Thyroid gland (tissue), 4 donors: ENCODE measurements at regions not wholly inside any gene's neighbourhood (a gene's known extent, or its start where the extent isn't known, plus 50 kb on each side); places are given as distances from the start of the nearest gene placed in this dataset.

Source experiments
- POLR2A ChIP-seq, 2 donors: fragments of 450-650 bp; IDR thresholded peaks; one replicate each; pipeline ENCODE4 v1.6.1; 2017; ENCODE audit warnings: antibody characterized with exemption in 2 of 2, mild to moderate bottlenecking in 2 of 2, moderate library complexity in 1 of 2
- TF ChIP-seq, protein P1 (sequence below), 6 experiments: fragments of 200-600 bp in 3 of 6; fragments of 450-650 bp in 3 of 6; sonication (generic) in 3 of 6; IDR thresholded peaks; one replicate each; pipeline ENCODE4 v1.5.1; 2016 to 2019; ENCODE audit warnings: antibody characterized with exemption in 6 of 6, mild to moderate bottlenecking in 2 of 6, inconsistent platforms in 1 of 6, moderate library complexity in 1 of 6

DNA sequence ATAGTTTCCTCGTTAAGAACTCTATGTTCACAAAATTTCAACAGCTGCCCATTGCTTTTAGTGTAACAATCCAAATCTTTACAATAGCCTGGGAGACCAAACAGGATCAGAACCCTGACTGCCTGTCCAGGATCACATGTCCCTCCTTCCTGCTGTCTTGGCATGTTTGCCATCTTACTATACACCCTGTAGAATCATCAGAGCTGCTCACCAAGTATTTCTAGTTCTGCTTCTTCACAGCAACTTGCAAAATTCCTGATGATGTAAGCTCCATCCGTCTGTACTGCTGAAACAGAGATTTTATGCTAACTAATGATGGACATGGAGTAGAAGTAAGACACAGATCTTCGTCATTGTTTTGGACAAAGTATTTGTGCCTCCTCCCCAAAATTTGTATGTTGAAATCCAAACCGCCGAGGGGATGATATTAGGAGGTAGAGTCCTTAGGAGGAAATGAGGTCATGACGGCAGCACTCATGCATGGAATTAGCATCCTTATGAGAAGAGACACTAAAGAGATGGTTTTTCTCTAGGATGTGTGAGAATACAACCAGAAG, 464.9 kb upstream of the BRINP1 start:
- no peak for TF ChIP-seq POLR2A (IDR thresholded peaks at IDR 0.05)
- TF ChIP-seq, protein P1, sequence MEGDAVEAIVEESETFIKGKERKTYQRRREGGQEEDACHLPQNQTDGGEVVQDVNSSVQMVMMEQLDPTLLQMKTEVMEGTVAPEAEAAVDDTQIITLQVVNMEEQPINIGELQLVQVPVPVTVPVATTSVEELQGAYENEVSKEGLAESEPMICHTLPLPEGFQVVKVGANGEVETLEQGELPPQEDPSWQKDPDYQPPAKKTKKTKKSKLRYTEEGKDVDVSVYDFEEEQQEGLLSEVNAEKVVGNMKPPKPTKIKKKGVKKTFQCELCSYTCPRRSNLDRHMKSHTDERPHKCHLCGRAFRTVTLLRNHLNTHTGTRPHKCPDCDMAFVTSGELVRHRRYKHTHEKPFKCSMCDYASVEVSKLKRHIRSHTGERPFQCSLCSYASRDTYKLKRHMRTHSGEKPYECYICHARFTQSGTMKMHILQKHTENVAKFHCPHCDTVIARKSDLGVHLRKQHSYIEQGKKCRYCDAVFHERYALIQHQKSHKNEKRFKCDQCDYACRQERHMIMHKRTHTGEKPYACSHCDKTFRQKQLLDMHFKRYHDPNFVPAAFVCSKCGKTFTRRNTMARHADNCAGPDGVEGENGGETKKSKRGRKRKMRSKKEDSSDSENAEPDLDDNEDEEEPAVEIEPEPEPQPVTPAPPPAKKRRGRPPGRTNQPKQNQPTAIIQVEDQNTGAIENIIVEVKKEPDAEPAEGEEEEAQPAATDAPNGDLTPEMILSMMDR (IDR thresholded peaks at IDR 0.05): no peak
